K562 (cell line): ENCODE measurements at regions not wholly inside any gene's neighbourhood (a gene's known extent, or its start where the extent isn't known, plus 50 kb on each side); places are given as distances from the start of the nearest gene placed in this dataset.
A peak's percentile ranks its signal among the peaks of the same experiment; 100 is the strongest.

Experiments used
- ATF2 ChIP-seq: sonication (generic); formaldehyde crosslinking; IDR thresholded peaks from 2 replicates; pipeline ENCODE4 v1.8.1; 2022; ENCODE audit warnings: missing genetic modification reagents
- BCOR ChIP-seq: fragments of 450-650 bp; IDR thresholded peaks from 2 replicates; pipeline ENCODE4 v1.6.1; 2016
- FOSL1 ChIP-seq: fragments of 200-800 bp; sonication (Bioruptor generic); conservative IDR thresholded peaks from 2 replicates; pipeline ENCODE4 v1.6.1; 2016; ENCODE audit warnings: missing genetic modification characterization, missing compliant biosample characterization
- HDAC6 ChIP-seq: IDR thresholded peaks from 2 replicates; pipeline ENCODE4 v1.6.1; 2012; ENCODE audit warnings: low read depth, mild to moderate bottlenecking, control low read depth, inconsistent platforms, low read length, moderate library complexity
- IRF2 ChIP-seq: sonication (generic); formaldehyde crosslinking; IDR thresholded peaks from 2 replicates; pipeline ENCODE4 v1.8.1; 2022; ENCODE audit warnings: mild to moderate bottlenecking, missing genetic modification reagents
- NFE2 ChIP-seq: IDR thresholded peaks from 2 replicates; pipeline ENCODE4 v1.6.1; 2014; ENCODE audit warnings: antibody characterized with exemption, low read depth
- NUFIP1 ChIP-seq: fragments of 450-650 bp; IDR thresholded peaks from 2 replicates; pipeline ENCODE4 v1.6.1; 2018; ENCODE audit not compliant: partially characterized antibody
- RERE ChIP-seq: sonication (generic); formaldehyde crosslinking; IDR thresholded peaks from 2 replicates; pipeline ENCODE4 v1.8.0; 2023; ENCODE audit warnings: missing genetic modification reagents, mild to moderate bottlenecking, borderline replicate concordance
- ZMIZ1 ChIP-seq, 2 experiments: fragments of 150-350 bp in 1 of 2; IDR thresholded peaks; 2 replicates each; pipeline ENCODE4 v1.6.1; 2012 to 2016; ENCODE audit warnings: low read depth in 2 of 2, low read length in 2 of 2, mild to moderate bottlenecking in 1 of 2, moderate library complexity in 1 of 2
- ZNF408 ChIP-seq: fragments of 250-450 bp; sonication (Bioruptor Pico); IDR thresholded peaks from 2 replicates; pipeline ENCODE4 v1.4.0; 2020; ENCODE audit warnings: low read depth, mild to moderate bottlenecking, moderate library complexity
- TF ChIP-seq, protein P1 (sequence below): fragments of 200-800 bp; sonication (Bioruptor generic); IDR thresholded peaks from 2 replicates; pipeline ENCODE4 v1.6.1; 2016; ENCODE audit warnings: missing genetic modification characterization, missing compliant biosample characterization

- TF ChIP-seq RERE (peak; percentile 94), BCOR (no peak; the same call in 1 of the 2 replicates), NUFIP1 (no peak), ATF2 (CRISPR knock-in tag) (no peak), FOSL1 (tag) (peak; percentile 15; the same call in 1 of the 2 replicates), HDAC6 (peak; percentile 88; the same call in 1 of the 2 replicates), IRF2 (CRISPR knock-in tag) (no peak), ZNF408 (no peak), ZMIZ1 (IDR thresholded peaks at IDR 0.05; ENCODE audit: low read depth in 2 of 2, low read length in 2 of 2) (peak in 1 of 2 experiments; percentile 95; a peak in 3 of 4 replicates), NFE2 (peak; percentile 43)
- TF ChIP-seq, protein P1, sequence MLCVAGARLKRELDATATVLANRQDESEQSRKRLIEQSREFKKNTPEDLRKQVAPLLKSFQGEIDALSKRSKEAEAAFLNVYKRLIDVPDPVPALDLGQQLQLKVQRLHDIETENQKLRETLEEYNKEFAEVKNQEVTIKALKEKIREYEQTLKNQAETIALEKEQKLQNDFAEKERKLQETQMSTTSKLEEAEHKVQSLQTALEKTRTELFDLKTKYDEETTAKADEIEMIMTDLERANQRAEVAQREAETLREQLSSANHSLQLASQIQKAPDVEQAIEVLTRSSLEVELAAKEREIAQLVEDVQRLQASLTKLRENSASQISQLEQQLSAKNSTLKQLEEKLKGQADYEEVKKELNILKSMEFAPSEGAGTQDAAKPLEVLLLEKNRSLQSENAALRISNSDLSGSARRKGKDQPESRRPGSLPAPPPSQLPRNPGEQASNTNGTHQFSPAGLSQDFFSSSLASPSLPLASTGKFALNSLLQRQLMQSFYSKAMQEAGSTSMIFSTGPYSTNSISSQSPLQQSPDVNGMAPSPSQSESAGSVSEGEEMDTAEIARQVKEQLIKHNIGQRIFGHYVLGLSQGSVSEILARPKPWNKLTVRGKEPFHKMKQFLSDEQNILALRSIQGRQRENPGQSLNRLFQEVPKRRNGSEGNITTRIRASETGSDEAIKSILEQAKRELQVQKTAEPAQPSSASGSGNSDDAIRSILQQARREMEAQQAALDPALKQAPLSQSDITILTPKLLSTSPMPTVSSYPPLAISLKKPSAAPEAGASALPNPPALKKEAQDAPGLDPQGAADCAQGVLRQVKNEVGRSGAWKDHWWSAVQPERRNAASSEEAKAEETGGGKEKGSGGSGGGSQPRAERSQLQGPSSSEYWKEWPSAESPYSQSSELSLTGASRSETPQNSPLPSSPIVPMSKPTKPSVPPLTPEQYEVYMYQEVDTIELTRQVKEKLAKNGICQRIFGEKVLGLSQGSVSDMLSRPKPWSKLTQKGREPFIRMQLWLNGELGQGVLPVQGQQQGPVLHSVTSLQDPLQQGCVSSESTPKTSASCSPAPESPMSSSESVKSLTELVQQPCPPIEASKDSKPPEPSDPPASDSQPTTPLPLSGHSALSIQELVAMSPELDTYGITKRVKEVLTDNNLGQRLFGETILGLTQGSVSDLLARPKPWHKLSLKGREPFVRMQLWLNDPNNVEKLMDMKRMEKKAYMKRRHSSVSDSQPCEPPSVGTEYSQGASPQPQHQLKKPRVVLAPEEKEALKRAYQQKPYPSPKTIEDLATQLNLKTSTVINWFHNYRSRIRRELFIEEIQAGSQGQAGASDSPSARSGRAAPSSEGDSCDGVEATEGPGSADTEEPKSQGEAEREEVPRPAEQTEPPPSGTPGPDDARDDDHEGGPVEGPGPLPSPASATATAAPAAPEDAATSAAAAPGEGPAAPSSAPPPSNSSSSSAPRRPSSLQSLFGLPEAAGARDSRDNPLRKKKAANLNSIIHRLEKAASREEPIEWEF (CRISPR knock-in tag) = no peak; the same call in 1 of the 2 replicates
Observed at GRCh38 chr6:27132532-27133280, 114.8 kb upstream of the PRSS16 start (continued).
